ENCODE measurements at regions not wholly inside any gene's neighbourhood (a gene's known extent, or its start where the extent isn't known, plus 50 kb on each side); places are given as distances from the start of the nearest gene placed in this dataset.

GRCh38 chr11:26904801-26905200, 89.1 kb upstream of the FIBIN start:
- TF ChIP-seq CTCF (IDR thresholded peaks at IDR 0.05) = no peak
- TF ChIP-seq MAX (CRISPR knock-in tag; IDR thresholded peaks at IDR 0.05) = no peak
- TF ChIP-seq USF2 (CRISPR knock-in tag; IDR thresholded peaks at IDR 0.05) = no peak
- no peak for TF ChIP-seq ARID4B (CRISPR knock-in tag; IDR thresholded peaks at IDR 0.05; ENCODE audit: borderline replicate concordance)
- TF ChIP-seq RORB (CRISPR knock-in tag; IDR thresholded peaks at IDR 0.05) = no peak
- no peak for TF ChIP-seq JUN (CRISPR knock-in tag; IDR thresholded peaks at IDR 0.05)
- TF ChIP-seq PREB (CRISPR knock-in tag; IDR thresholded peaks at IDR 0.05; ENCODE audit: borderline replicate concordance) = no peak
- no peak for TF ChIP-seq ZNF121 (CRISPR knock-in tag; IDR thresholded peaks at IDR 0.05)
- no peak for TF ChIP-seq TCF7 (CRISPR knock-in tag; IDR thresholded peaks at IDR 0.05; ENCODE audit: low read depth)
- TF ChIP-seq USF1 (CRISPR knock-in tag; IDR thresholded peaks at IDR 0.05) = no peak
- TF ChIP-seq FOXK1 (CRISPR knock-in tag; IDR thresholded peaks at IDR 0.05) = no peak
- no peak for TF ChIP-seq ATF6 (CRISPR knock-in tag; IDR thresholded peaks at IDR 0.05)
- TF ChIP-seq ESRRA (CRISPR knock-in tag; IDR thresholded peaks at IDR 0.05; ENCODE audit: borderline replicate concordance) = no peak
- no peak for TF ChIP-seq ATF3 (CRISPR knock-in tag; conservative IDR thresholded peaks at IDR 0.05)

Measured in WTC11 (cell line).